ENCODE measurements at regions not wholly inside any gene's neighbourhood (a gene's known extent, or its start where the extent isn't known, plus 50 kb on each side); places are given as distances from the start of the nearest gene placed in this dataset.

DNA sequence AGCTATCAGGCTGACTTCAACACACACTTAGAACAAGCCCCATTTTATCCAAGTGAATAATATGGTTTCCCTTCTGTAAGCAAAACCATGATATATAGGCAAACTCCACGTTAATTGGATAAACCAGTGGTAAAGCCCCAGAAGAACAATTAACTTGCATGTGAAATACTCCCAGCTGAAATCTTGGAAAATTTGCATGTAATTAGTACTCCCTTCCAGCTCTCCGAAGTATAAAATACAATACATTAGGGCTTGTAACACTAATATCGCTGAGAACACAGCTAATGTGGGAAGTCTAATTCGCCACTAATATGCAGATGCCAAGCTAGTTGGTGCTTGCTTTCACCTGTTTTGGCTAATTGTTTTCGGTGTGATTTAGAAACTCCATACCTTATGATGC is 859.0 kb upstream of the AUTS2 start:
- no peak overlapping the region for H3K23ac ChIP-seq (ENCODE audit: low read depth, low read length)
- no peak overlapping the region for H4K8ac ChIP-seq (ENCODE audit: low read depth in 2 of 2, low read length in 2 of 2)
- intact Hi-C loops (cut with micrococcal nuclease) (no loop called here), in situ Hi-C loops (cut with MboI; ENCODE audit: low sequenced_read_pairs) (no loop called here), dilution Hi-C loops (cut with HindIII; ENCODE audit: low sequenced_read_pairs, unreplicated experiment) (no loop called here)
- peaks cover 3% of the 10 kb centered on the region; the same call in 1 of the 2 replicates for H3K9me3 ChIP-seq (ENCODE audit: control insufficient read depth, insufficient read depth, low read length)
- no peak overlapping the region for H3K14ac ChIP-seq (replicated peaks; ENCODE audit: low read depth, low read length)
- H3K4me2 ChIP-seq (ENCODE audit: low read depth, low read length): no peak overlapping the region
- no peak overlapping the region for H2BK15ac ChIP-seq (ENCODE audit: low read depth, low read length)
- no peak overlapping the region for H2BK5ac ChIP-seq (ENCODE audit: low read depth, low read length, poor library complexity, severe bottlenecking)
- H3K9ac ChIP-seq (ENCODE audit: low read depth, low read length): no peak overlapping the region
- H3K4me3 ChIP-seq (ENCODE audit: insufficient read depth, low read depth, low read length): no peak overlapping the region
- H2BK20ac ChIP-seq (ENCODE audit: low read depth, low read length): no peak overlapping the region
- TF ChIP-seq FOS (IDR thresholded peaks at IDR 0.05; ENCODE audit: low read depth, low read length) (no peak), CEBPB (IDR thresholded peaks at IDR 0.05; ENCODE audit: low read depth, low read length) (no peak), SMC3 (IDR thresholded peaks at IDR 0.05; ENCODE audit: low read depth, low read length) (no peak), RFX5 (IDR thresholded peaks at IDR 0.05; ENCODE audit: low read depth, low read length) (no peak), RAD21 (IDR thresholded peaks at IDR 0.05; ENCODE audit: low read length) (no peak)
- TF ChIP-seq, protein P1, sequence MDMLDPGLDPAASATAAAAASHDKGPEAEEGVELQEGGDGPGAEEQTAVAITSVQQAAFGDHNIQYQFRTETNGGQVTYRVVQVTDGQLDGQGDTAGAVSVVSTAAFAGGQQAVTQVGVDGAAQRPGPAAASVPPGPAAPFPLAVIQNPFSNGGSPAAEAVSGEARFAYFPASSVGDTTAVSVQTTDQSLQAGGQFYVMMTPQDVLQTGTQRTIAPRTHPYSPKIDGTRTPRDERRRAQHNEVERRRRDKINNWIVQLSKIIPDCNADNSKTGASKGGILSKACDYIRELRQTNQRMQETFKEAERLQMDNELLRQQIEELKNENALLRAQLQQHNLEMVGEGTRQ (IDR thresholded peaks at IDR 0.05; ENCODE audit: low read depth, low read length): no peak
- TF ChIP-seq, protein P2, sequence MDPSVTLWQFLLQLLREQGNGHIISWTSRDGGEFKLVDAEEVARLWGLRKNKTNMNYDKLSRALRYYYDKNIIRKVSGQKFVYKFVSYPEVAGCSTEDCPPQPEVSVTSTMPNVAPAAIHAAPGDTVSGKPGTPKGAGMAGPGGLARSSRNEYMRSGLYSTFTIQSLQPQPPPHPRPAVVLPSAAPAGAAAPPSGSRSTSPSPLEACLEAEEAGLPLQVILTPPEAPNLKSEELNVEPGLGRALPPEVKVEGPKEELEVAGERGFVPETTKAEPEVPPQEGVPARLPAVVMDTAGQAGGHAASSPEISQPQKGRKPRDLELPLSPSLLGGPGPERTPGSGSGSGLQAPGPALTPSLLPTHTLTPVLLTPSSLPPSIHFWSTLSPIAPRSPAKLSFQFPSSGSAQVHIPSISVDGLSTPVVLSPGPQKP (IDR thresholded peaks at IDR 0.05; ENCODE audit: borderline replicate concordance, low read depth, low read length): no peak
- ChIA-PET POLR2A (ENCODE audit: unreplicated experiment) (no interaction called here), CTCF (no interaction called here)
- ATAC-seq (ENCODE audit: low read depth) (no peak), DNase-seq (no peak)
- no peaks in the 10 kb centered on the region for H3K27me3 ChIP-seq (ENCODE audit: control insufficient read depth, insufficient read depth, low read length)
- H2AK5ac ChIP-seq (ENCODE audit: low read depth, low read length): no peak overlapping the region
- H3K4ac ChIP-seq (ENCODE audit: low read depth, low read length): no peak overlapping the region
- no peaks in the 10 kb centered on the region for H3K79me1 ChIP-seq (ENCODE audit: low read depth in 1 of 2, low read length in 2 of 2)
- no peak overlapping the region for H3K18ac ChIP-seq (ENCODE audit: low read depth, low read length)
- no peak overlapping the region for H4K91ac ChIP-seq (ENCODE audit: insufficient read depth, low read depth, low read length)
- no peak overlapping the region for H2AFZ ChIP-seq (replicated peaks; ENCODE audit: low read length, poor library complexity)
- WGBS, 2 experiments (ENCODE audit: extremely low coverage in 2 of 2, insufficient read length in 1 of 2): no CpG with 5 or more reads among the region's 5 CpGs
- no peaks in the 10 kb centered on the region for H3K9me1 ChIP-seq (ENCODE audit: insufficient read depth, low read length)
- no peak overlapping the region for H3K56ac ChIP-seq (ENCODE audit: extremely low read depth, insufficient read depth, low read length)
- no peak overlapping the region for H2AK9ac ChIP-seq (replicated peaks; ENCODE audit: low read depth, low read length, poor library complexity)
- H3K4me1 ChIP-seq (ENCODE audit: control insufficient read depth, insufficient read depth, low read length): no peaks in the 10 kb centered on the region
- no TSS peak for BruUV-seq (replicated peaks)
- no peaks in the 10 kb centered on the region for H4K20me1 ChIP-seq (ENCODE audit: insufficient read depth, low read length)
- no peaks in the 10 kb centered on the region for H3K36me3 ChIP-seq (ENCODE audit: control insufficient read depth, insufficient read depth, low read length)
- H3K27ac ChIP-seq (ENCODE audit: insufficient read depth, low read length): no peak overlapping the region
- no peak overlapping the region for H4K5ac ChIP-seq (ENCODE audit: low read depth, low read length)
- no peak overlapping the region for H2BK120ac ChIP-seq (ENCODE audit: low read depth, low read length)

All from IMR-90 (cell line).